B cell (primary cell): ENCODE measurements at regions not wholly inside any gene's neighbourhood (a gene's known extent, or its start where the extent isn't known, plus 50 kb on each side); places are given as distances from the start of the nearest gene placed in this dataset.

Source experiments
- CTCF ChIP-seq: fragments of 200-600 bp; IDR thresholded peaks from one replicate; pipeline ENCODE4 v1.8.0; 2022; ENCODE audit warnings: antibody characterized with exemption, mild to moderate bottlenecking
- EZH2 ChIP-seq: IDR thresholded peaks from 2 replicates; pipeline ENCODE4 v1.6.1; 2012; ENCODE audit warnings: borderline replicate concordance, low read depth, mild to moderate bottlenecking, moderate library complexity, low read length; ENCODE audit not compliant: insufficient read depth, poor library complexity, severe bottlenecking

DNA sequence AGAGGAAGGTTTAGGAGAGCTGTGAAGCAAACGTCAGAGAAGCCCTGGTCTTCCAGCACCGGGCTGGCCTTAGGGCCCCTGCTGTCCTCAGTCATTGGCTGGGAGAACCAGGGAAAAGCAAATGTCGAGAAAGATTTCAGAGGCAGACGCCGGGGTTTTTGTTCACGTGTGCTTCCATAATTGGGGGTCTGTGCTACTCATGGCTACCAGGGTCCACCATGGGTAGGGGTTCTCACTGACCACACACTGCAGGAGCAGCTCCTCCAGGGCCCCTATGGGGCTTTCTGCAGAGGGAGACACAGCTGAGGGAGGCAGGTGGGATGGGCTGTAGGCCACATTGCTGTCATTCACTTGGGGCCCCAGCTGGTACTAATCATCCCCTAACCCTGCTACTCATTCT, 291.8 kb upstream of the FOXQ1 start:
- TF ChIP-seq CTCF (no peak), EZH2 (no peak)
